22Rv1 (cell line): ENCODE measurements at regions not wholly inside any gene's neighbourhood (a gene's known extent, or its start where the extent isn't known, plus 50 kb on each side); places are given as distances from the start of the nearest gene placed in this dataset.

Experiments
- ZFX ChIP-seq: fragments of 450-650 bp; IDR thresholded peaks from 2 replicates; pipeline ENCODE4 v1.6.1; 2017; ENCODE audit warnings: antibody characterized with exemption, borderline replicate concordance
- TF ChIP-seq, protein P1 (sequence below): fragments of 450-650 bp; IDR thresholded peaks from 2 replicates; pipeline ENCODE4 v1.5.1; 2017; ENCODE audit warnings: mild to moderate bottlenecking

DNA sequence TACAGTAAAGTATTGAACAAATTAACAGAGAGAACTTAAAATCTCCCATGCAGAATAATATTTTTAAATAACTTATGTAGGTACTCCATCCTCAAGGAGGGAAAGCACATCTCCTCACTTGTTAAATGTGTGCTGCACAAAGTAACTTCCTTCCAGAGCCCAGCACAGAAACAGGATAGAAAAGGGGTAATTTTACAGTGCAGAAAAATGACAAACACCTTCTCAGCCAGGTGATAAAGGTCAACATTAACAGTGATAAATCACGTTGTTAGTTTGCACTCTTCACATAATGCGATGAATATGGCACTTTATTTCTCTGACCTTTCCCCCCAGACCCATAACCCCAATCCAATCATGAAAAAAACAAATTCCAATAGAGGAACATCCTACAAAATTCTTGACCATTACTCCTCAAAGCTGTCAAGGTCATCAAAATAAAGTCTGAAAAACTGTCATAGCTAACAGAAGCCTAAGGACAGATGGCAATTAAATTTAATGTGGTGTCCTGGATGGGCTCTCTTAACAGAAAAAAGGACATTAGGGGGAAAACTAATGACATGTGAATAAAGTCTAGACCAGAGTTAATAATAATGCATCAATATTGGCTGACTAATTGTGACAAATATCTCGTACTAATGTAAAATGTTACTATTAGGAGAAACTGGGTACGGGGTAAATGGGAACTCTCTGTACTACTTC, 547.4 kb upstream of the AGA start:
- TF ChIP-seq, protein P1, sequence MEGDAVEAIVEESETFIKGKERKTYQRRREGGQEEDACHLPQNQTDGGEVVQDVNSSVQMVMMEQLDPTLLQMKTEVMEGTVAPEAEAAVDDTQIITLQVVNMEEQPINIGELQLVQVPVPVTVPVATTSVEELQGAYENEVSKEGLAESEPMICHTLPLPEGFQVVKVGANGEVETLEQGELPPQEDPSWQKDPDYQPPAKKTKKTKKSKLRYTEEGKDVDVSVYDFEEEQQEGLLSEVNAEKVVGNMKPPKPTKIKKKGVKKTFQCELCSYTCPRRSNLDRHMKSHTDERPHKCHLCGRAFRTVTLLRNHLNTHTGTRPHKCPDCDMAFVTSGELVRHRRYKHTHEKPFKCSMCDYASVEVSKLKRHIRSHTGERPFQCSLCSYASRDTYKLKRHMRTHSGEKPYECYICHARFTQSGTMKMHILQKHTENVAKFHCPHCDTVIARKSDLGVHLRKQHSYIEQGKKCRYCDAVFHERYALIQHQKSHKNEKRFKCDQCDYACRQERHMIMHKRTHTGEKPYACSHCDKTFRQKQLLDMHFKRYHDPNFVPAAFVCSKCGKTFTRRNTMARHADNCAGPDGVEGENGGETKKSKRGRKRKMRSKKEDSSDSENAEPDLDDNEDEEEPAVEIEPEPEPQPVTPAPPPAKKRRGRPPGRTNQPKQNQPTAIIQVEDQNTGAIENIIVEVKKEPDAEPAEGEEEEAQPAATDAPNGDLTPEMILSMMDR = no peak
- TF ChIP-seq ZFX = no peak
